Testis (tissue), 2 donors: ENCODE measurements at regions not wholly inside any gene's neighbourhood (a gene's known extent, or its start where the extent isn't known, plus 50 kb on each side); places are given as distances from the start of the nearest gene placed in this dataset.

Experiments
- DNase-seq: peaks from one replicate; pipeline ENCODE4 v3.0.0-alpha.2; 2019
- H3K27ac ChIP-seq, 2 donors: fragments of 200-600 bp; sonication (generic); one replicate each; pipeline ENCODE4 v1.5.1; 2019
- H3K27me3 ChIP-seq: fragments of 200-600 bp; sonication (generic); one replicate; pipeline ENCODE4 v1.5.1; 2019
- H3K36me3 ChIP-seq: fragments of 200-600 bp; sonication (generic); one replicate; pipeline ENCODE4 v1.5.1; 2017; ENCODE audit warnings: low read depth; ENCODE audit errors: missing control alignments
- H3K4me1 ChIP-seq: fragments of 200-600 bp; sonication (generic); one replicate; pipeline ENCODE4 v1.5.1; 2019
- H3K4me3 ChIP-seq, 2 donors: fragments of 200-600 bp; sonication (generic); one replicate each; pipeline ENCODE4 v1.5.1; 2017 to 2019
- H3K9me3 ChIP-seq: fragments of 200-600 bp; sonication (generic); one replicate; pipeline ENCODE4 v1.5.1; 2017
- CTCF ChIP-seq, 3 experiments: fragments of 450-650 bp in 2 of 3; fragments of 200-600 bp in 1 of 3; sonication (generic) in 1 of 3; IDR thresholded peaks; one replicate each; pipeline ENCODE4 v1.5.1; 2016 to 2019; ENCODE audit warnings: antibody characterized with exemption in 3 of 3, mild to moderate bottlenecking in 2 of 3, moderate library complexity in 1 of 3
- POLR2A ChIP-seq: fragments of 450-650 bp; IDR thresholded peaks from one replicate; pipeline ENCODE4 v1.6.1; 2017; ENCODE audit warnings: antibody characterized with exemption, mild to moderate bottlenecking, moderate library complexity
- WGBS, 2 donors: methylation state at CpG; one replicate each; pipeline ENCODE4 v1.1.5; 2018; 5-methylcytosine and 5-hydroxymethylcytosine counted together
- intact Hi-C: fragments of 100-400 bp; cut with DNase I; formaldehyde crosslinking; loops from one replicate; pipeline ENCODE4 v1.15.1; 2023; ENCODE audit warnings: low total_unique reads

DNA sequence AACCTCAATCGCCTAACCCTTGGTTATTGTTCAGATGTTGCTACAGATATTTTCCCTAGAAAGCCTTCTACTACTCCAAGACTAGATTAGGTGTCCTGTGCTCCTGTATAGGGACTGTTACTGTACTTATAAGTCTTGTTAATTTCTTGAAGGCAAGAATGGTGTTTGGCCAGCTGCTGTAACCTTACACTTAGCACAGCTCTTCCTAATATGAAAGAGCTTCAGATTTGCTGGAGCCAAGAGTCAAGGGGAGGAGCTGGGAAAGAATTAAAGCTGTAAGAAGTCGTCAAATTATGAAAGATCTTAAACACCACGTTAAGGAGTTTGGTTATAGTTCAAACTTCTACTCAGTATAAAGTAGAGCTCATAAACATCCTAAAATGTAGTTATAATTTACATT is 245.9 kb upstream of the TLL1 start:
- Histone ChIP-seq H3K27me3 (no peaks in the 10 kb centered on the region), H3K9me3 (no peaks in the 10 kb centered on the region), H3K4me1 (no peaks in the 10 kb centered on the region), H3K4me3 (no peak overlapping the region), H3K27ac (no peak overlapping the region), H3K36me3 (no peaks in the 10 kb centered on the region)
- WGBS, 2 donors, result 66% methylated on average over 3 of the region's 3 CpGs
- intact Hi-C loops, result no loop called here
- no peak for DNase-seq
- TF ChIP-seq POLR2A (no peak), CTCF (IDR thresholded peaks at IDR 0.05) (no peak)

- Histone ChIP-seq H3K9me3 (no peaks in the 10 kb centered on the region), H3K4me3 (no peak overlapping the region), H3K27ac (no peak overlapping the region), H3K4me1 (no peaks in the 10 kb centered on the region), H3K36me3 (no peaks in the 10 kb centered on the region), H3K27me3 (no peaks in the 10 kb centered on the region)
- DNase-seq, result no peak
- no peak for TF ChIP-seq CTCF (IDR thresholded peaks at IDR 0.05)
- no peak for TF ChIP-seq POLR2A
- 79 to 80% methylated on average over 5 of the region's 5 CpGs for WGBS, 2 donors
- intact Hi-C loops, result no loop called here
Measured at GRCh38 chr4:165627548-165627947, 245.5 kb upstream of the TLL1 start.

GRCh38 chr4:165628572-165628971 is 244.5 kb upstream of the TLL1 start:
- no peak for TF ChIP-seq CTCF (IDR thresholded peaks at IDR 0.05)
- no peak for TF ChIP-seq POLR2A
- Histone ChIP-seq H3K9me3 (no peaks in the 10 kb centered on the region), H3K4me3 (no peak overlapping the region), H3K27me3 (no peaks in the 10 kb centered on the region), H3K36me3 (no peaks in the 10 kb centered on the region), H3K4me1 (no peaks in the 10 kb centered on the region), H3K27ac (no peak overlapping the region)
- no peak for DNase-seq
- intact Hi-C loops, result no loop called here
- 89 to 93% methylated on average over 3 of the region's 3 CpGs for WGBS, 2 donors

DNA sequence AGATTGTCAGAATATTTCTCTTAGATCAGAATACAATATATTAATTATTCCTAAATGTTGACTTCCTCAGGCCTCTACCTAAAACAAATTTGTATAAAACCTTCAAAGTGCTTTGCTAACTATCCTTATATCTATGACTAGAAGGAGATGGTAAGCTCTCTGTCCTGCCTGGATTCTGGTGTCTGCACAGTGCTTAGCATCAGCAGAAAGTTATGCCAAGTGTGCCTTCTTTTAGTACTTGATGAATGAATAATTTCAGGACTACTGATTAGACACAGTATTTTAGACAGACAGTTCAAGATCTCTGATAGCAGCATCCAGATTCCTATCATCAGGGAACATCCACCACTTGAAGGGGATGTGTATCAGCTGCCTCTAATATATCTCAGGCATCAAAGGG is 242.4 kb upstream of the TLL1 start:
- intact Hi-C loops, result no loop called here
- no peaks in the 10 kb centered on the region for H3K27me3 ChIP-seq
- H3K27ac ChIP-seq, result no peak overlapping the region
- no peak for DNase-seq
- no peaks in the 10 kb centered on the region for H3K9me3 ChIP-seq
- H3K4me1 ChIP-seq, result no peaks in the 10 kb centered on the region
- H3K36me3 ChIP-seq, result no peaks in the 10 kb centered on the region
- no peak overlapping the region for H3K4me3 ChIP-seq
- TF ChIP-seq POLR2A, result no peak
- no peak for TF ChIP-seq CTCF (IDR thresholded peaks at IDR 0.05)

DNA sequence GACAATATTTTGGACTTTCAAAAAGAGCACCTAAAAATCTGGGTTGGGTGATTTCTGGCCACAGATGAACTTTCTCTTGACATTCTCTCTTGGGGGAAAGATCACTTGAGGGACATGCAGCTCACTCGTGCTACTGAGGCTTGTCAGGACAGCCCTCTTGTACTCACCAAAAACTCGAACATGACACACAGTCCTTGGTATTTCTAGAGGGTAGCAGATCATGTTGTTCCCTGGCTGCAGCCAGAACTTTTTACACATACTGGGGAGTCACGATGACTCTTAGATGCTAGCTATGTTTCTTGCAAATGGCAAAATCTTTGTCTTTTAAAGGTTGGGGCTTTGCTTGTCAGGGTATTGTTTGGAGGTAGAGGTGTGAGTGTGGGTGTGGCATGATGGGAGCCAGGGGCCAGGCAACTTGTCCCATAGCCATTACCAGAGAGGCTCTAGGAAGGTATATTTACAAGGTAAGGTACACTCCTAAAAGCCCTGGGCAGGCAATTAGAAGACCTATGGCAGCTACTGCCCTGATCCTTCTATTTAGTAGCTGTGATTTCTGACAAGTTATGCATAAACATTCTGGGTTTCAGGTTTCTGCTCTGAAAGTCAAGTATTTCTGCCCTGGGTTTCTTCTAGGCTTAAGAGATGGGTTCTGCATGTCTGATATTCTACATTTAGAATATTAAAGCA is 241.7 kb upstream of the TLL1 start:
- Histone ChIP-seq H3K4me3 (no peak overlapping the region), H3K27me3 (no peaks in the 10 kb centered on the region), H3K27ac (no peak overlapping the region), H3K9me3 (no peaks in the 10 kb centered on the region), H3K4me1 (no peaks in the 10 kb centered on the region), H3K36me3 (no peaks in the 10 kb centered on the region)
- intact Hi-C loops, result no loop called here
- 52 to 61% methylated on average over 3 of the region's 3 CpGs for WGBS, 2 donors
- DNase-seq, result no peak
- TF ChIP-seq POLR2A (no peak), CTCF (IDR thresholded peaks at IDR 0.05) (no peak)
